WTC11 (cell line): ENCODE measurements at regions not wholly inside any gene's neighbourhood (a gene's known extent, or its start where the extent isn't known, plus 50 kb on each side); places are given as distances from the start of the nearest gene placed in this dataset.

Experiments
- ATAC-seq: fragments of 200-7000 bp; cut with Tn5 transposase; 2 replicates; pipeline ENCODE4 v1.10.0; 2021; ENCODE audit warnings: mild to moderate bottlenecking, moderate library complexity
- CTCF ChIA-PET: fragments of 300-600 bp; sonication (Branson Sonifier 250); formaldehyde crosslinking; loops from one replicate; lab custom pipeline; 2021; ENCODE audit warnings: antibody characterized with exemption; lab: Charles Lee
- POLR2A ChIA-PET: fragments of 350-600 bp; sonication (Branson Sonifier 250); formaldehyde crosslinking; loops from one replicate; lab custom pipeline; 2021; ENCODE audit warnings: antibody characterized with exemption; lab: Charles Lee
- DNase-seq: peaks from one replicate; pipeline ENCODE4 v3.0.0; 2021; ENCODE audit warnings: low spot score
- H3K27ac Mint-ChIP-seq: 2 replicates; pipeline ENCODE4 v1.8.0; 2021; ENCODE audit warnings: mixed read lengths
- H3K27me3 Mint-ChIP-seq: 2 replicates; pipeline ENCODE4 v1.8.0; 2021; ENCODE audit warnings: low read depth, mild to moderate bottlenecking, moderate library complexity, mixed read lengths
- H3K36me3 Mint-ChIP-seq: 2 replicates; pipeline ENCODE4 v1.8.0; 2021; ENCODE audit warnings: mixed read lengths
- H3K4me1 Mint-ChIP-seq: 2 replicates; pipeline ENCODE4 v1.8.0; 2022; ENCODE audit warnings: mixed read lengths
- H3K4me3 Mint-ChIP-seq: 2 replicates; pipeline ENCODE4 v1.8.0; 2021; ENCODE audit warnings: mild to moderate bottlenecking, moderate library complexity, mixed read lengths
- H3K9me3 Mint-ChIP-seq: 2 replicates; pipeline ENCODE4 v1.8.0; 2021; ENCODE audit warnings: mixed read lengths
- ATF1 ChIP-seq: sonication (generic); formaldehyde crosslinking; IDR thresholded peaks from 2 replicates; pipeline ENCODE4 v1.8.1; 2023; ENCODE audit warnings: mild to moderate bottlenecking, moderate library complexity, missing genetic modification reagents
- ELF4 ChIP-seq: sonication (generic); formaldehyde crosslinking; IDR thresholded peaks from 2 replicates; pipeline ENCODE4 v1.8.1; 2022; ENCODE audit warnings: low read depth, mild to moderate bottlenecking, moderate library complexity, missing genetic modification reagents
- FOXJ3 ChIP-seq: sonication (generic); formaldehyde crosslinking; IDR thresholded peaks from 2 replicates; pipeline ENCODE4 v1.9.0; 2021; ENCODE audit warnings: missing genetic modification reagents, mild to moderate bottlenecking, borderline replicate concordance
- KAT7 ChIP-seq: sonication (generic); formaldehyde crosslinking; IDR thresholded peaks from 2 replicates; pipeline ENCODE4 v1.8.1; 2023; ENCODE audit warnings: missing genetic modification reagents, mild to moderate bottlenecking, borderline replicate concordance
- NFYB ChIP-seq: sonication (generic); formaldehyde crosslinking; conservative IDR thresholded peaks from 2 replicates; pipeline ENCODE4 v1.8.0; 2022; ENCODE audit warnings: low read depth, missing genetic modification reagents
- NR1H2 ChIP-seq: sonication (generic); formaldehyde crosslinking; IDR thresholded peaks from 2 replicates; pipeline ENCODE4 v1.9.0; 2021; ENCODE audit warnings: mild to moderate bottlenecking, moderate library complexity, missing genetic modification reagents
- NR3C1 ChIP-seq: sonication (generic); formaldehyde crosslinking; conservative IDR thresholded peaks from 2 replicates; pipeline ENCODE4 v1.8.1; 2023; ENCODE audit warnings: low read depth, mild to moderate bottlenecking, missing genetic modification reagents
- SMAD4 ChIP-seq: sonication (generic); formaldehyde crosslinking; IDR thresholded peaks from 2 replicates; pipeline ENCODE4 v1.8.0; 2022; ENCODE audit warnings: mild to moderate bottlenecking, missing genetic modification reagents
- ZNF232 ChIP-seq: sonication (generic); formaldehyde crosslinking; IDR thresholded peaks from 2 replicates; pipeline ENCODE4 v1.8.0; 2022; ENCODE audit warnings: mild to moderate bottlenecking, missing genetic modification reagents
- TF ChIP-seq, protein P1 (sequence below): sonication (generic); formaldehyde crosslinking; IDR thresholded peaks from 2 replicates; pipeline ENCODE4 v1.8.0; 2022; ENCODE audit warnings: missing genetic modification reagents
- TF ChIP-seq, protein P2 (sequence below): sonication (generic); formaldehyde crosslinking; IDR thresholded peaks from 2 replicates; pipeline ENCODE4 v1.8.1; 2022; ENCODE audit warnings: missing genetic modification reagents, borderline replicate concordance
- TF ChIP-seq, protein P3 (sequence below): sonication (generic); formaldehyde crosslinking; IDR thresholded peaks from 2 replicates; pipeline ENCODE4 v1.8.1; 2023; ENCODE audit warnings: mild to moderate bottlenecking, missing genetic modification reagents, moderate library complexity
- TF ChIP-seq, protein P4 (sequence below): fragments of 250-450 bp; sonication (Bioruptor Pico); IDR thresholded peaks from 2 replicates; pipeline ENCODE4 v1.8.0; 2021; ENCODE audit warnings: mild to moderate bottlenecking
- TF ChIP-seq, protein P5 (sequence below): sonication (generic); formaldehyde crosslinking; IDR thresholded peaks from 2 replicates; pipeline ENCODE4 v1.8.0; 2023; ENCODE audit warnings: mild to moderate bottlenecking, missing genetic modification reagents
- TF ChIP-seq, protein P6 (sequence below): fragments of 250-450 bp; sonication (Bioruptor Pico); IDR thresholded peaks from 2 replicates; pipeline ENCODE4 v1.9.0; 2021; ENCODE audit warnings: mild to moderate bottlenecking

DNA sequence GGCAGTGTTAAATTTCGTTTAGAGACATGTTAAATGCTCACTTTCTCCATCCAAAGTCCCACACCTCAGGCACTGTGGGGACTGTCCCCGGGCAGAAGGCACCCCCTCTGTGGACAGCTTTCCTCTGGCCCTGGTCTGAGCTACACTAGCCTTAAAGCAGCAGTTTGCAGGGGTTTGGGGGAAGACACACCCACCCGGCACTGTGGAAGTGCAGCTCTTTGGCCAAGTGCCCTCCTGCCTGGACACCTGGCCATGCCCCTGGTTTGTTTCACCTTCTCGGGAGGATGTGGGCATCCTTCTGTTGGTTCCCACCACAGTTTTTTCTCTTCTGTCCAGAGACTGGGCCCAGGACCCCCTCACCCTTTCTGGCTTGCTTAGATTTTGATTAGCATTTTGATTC lies 1254.7 kb downstream of the BRD1 start:
- no peak for TF ChIP-seq NR1H2 (CRISPR knock-in tag)
- TF ChIP-seq KAT7 (CRISPR knock-in tag), result no peak
- TF ChIP-seq, protein P1, sequence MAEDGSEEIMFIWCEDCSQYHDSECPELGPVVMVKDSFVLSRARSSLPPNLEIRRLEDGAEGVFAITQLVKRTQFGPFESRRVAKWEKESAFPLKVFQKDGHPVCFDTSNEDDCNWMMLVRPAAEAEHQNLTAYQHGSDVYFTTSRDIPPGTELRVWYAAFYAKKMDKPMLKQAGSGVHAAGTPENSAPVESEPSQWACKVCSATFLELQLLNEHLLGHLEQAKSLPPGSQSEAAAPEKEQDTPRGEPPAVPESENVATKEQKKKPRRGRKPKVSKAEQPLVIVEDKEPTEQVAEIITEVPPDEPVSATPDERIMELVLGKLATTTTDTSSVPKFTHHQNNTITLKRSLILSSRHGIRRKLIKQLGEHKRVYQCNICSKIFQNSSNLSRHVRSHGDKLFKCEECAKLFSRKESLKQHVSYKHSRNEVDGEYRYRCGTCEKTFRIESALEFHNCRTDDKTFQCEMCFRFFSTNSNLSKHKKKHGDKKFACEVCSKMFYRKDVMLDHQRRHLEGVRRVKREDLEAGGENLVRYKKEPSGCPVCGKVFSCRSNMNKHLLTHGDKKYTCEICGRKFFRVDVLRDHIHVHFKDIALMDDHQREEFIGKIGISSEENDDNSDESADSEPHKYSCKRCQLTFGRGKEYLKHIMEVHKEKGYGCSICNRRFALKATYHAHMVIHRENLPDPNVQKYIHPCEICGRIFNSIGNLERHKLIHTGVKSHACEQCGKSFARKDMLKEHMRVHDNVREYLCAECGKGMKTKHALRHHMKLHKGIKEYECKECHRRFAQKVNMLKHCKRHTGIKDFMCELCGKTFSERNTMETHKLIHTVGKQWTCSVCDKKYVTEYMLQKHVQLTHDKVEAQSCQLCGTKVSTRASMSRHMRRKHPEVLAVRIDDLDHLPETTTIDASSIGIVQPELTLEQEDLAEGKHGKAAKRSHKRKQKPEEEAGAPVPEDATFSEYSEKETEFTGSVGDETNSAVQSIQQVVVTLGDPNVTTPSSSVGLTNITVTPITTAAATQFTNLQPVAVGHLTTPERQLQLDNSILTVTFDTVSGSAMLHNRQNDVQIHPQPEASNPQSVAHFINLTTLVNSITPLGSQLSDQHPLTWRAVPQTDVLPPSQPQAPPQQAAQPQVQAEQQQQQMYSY (CRISPR knock-in tag), result no peak
- no peak for TF ChIP-seq FOXJ3 (CRISPR knock-in tag)
- TF ChIP-seq NFYB (CRISPR knock-in tag), result no peak
- TF ChIP-seq, protein P2, sequence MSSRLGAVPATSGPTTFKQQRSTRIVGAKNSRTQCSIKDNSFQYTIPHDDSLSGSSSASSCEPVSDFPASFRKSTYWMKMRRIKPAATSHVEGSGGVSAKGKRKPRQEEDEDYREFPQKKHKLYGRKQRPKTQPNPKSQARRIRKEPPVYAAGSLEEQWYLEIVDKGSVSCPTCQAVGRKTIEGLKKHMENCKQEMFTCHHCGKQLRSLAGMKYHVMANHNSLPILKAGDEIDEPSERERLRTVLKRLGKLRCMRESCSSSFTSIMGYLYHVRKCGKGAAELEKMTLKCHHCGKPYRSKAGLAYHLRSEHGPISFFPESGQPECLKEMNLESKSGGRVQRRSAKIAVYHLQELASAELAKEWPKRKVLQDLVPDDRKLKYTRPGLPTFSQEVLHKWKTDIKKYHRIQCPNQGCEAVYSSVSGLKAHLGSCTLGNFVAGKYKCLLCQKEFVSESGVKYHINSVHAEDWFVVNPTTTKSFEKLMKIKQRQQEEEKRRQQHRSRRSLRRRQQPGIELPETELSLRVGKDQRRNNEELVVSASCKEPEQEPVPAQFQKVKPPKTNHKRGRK (CRISPR knock-in tag), result no peak
- TF ChIP-seq, protein P3, sequence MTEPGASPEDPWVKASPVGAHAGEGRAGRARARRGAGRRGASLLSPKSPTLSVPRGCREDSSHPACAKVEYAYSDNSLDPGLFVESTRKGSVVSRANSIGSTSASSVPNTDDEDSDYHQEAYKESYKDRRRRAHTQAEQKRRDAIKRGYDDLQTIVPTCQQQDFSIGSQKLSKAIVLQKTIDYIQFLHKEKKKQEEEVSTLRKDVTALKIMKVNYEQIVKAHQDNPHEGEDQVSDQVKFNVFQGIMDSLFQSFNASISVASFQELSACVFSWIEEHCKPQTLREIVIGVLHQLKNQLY (CRISPR knock-in tag), result no peak
- Mint-ChIP-seq H3K36me3 (peaks cover 23% of the 10 kb centered on the region), H3K27ac (no peak overlapping the region), H3K27me3 (peaks cover 19% of the 10 kb centered on the region), H3K4me3 (no peak overlapping the region), H3K9me3 (peaks cover 21% of the 10 kb centered on the region), H3K4me1 (peaks cover 4% of the 10 kb centered on the region)
- DNase-seq (no peak), ATAC-seq (no peak)
- POLR2A ChIA-PET, result no interaction called here
- CTCF ChIA-PET, result no interaction called here

DNA sequence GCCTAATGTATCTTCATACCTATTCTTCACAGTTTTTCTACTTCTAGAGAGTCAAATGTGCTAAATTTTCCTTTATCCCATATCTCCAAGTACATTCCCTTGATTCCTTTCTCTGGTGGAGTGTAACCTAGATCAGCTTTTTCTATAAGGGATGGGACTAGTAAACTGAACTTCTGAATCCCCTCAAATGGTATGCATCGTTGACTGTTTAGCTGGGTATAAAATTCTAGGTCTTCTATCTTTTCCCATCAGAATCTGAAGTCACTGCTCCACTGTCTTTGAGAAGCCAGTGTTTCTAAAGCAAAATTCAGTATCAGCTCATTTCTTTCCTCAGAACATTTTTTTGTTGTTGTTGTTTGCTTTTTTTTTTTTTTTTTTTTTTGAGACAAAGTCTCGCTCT lies 1256.8 kb downstream of the BRD1 start:
- peaks cover 23% of the 10 kb centered on the region for H3K36me3 Mint-ChIP-seq
- ChIA-PET CTCF (no interaction called here), POLR2A (interaction anchor here (0.7 kb wide), 1 partner anchor 1003 kb away, joined by 8 read pairs; no protein-coding TSS in a partner anchor)
- no peak for ATAC-seq
- H3K4me3 Mint-ChIP-seq, result no peak overlapping the region
- H3K4me1 Mint-ChIP-seq, result no peaks in the 10 kb centered on the region
- peaks cover 21% of the 10 kb centered on the region for H3K9me3 Mint-ChIP-seq
- peaks cover 19% of the 10 kb centered on the region for H3K27me3 Mint-ChIP-seq
- DNase-seq, result no peak
- H3K27ac Mint-ChIP-seq, result no peak overlapping the region
- TF ChIP-seq ATF1 (CRISPR knock-in tag), result no peak

DNA sequence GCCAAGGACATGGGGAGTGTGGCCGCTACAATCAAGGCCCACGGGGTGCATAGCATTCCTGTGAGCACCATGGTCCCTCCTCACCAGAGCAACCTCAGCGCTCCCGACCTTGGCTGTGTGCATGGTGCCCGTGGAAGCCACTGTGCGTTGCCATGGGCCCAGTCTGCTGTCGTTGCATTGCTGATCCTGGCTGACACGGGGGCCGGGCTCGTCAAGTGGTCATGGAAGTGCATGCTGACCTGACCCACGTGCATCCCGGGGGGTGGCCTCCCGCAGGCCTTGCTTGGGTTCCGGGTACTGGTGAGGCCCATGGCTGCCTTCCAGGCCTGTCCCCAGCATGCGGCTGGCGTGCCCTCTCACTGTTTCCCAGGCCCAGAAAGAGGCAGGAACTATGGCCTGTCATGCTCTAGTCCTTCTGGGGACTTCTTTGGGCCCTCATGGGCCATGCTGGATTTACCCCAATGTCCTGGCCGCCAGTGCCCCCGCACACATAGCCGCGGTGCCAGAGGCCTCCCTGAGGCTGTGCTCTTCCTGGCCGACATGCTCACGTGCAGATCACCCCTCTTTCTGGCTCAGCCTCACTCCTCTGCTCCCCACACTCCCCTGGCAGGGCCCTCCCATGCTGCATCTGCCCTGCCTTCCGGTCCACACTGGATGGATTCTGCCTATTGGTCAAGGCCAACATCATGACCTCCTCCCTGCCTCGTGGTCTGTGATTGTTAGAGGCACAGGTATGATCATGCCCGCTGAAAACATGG lies 1258.0 kb downstream of the BRD1 start:
- ChIA-PET CTCF (no interaction called here), POLR2A (no interaction called here)
- Mint-ChIP-seq H3K4me1 (no peaks in the 10 kb centered on the region), H3K9me3 (peaks cover 21% of the 10 kb centered on the region), H3K36me3 (peaks cover 23% of the 10 kb centered on the region), H3K4me3 (no peak overlapping the region), H3K27ac (no peak overlapping the region), H3K27me3 (peaks cover 17% of the 10 kb centered on the region)
- ATAC-seq (no peak), DNase-seq (no peak)
- TF ChIP-seq, protein P4, sequence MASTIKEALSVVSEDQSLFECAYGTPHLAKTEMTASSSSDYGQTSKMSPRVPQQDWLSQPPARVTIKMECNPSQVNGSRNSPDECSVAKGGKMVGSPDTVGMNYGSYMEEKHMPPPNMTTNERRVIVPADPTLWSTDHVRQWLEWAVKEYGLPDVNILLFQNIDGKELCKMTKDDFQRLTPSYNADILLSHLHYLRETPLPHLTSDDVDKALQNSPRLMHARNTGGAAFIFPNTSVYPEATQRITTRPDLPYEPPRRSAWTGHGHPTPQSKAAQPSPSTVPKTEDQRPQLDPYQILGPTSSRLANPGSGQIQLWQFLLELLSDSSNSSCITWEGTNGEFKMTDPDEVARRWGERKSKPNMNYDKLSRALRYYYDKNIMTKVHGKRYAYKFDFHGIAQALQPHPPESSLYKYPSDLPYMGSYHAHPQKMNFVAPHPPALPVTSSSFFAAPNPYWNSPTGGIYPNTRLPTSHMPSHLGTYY (CRISPR knock-in tag), result no peak
- TF ChIP-seq FOXJ3 (CRISPR knock-in tag) (no peak), ATF1 (CRISPR knock-in tag) (no peak), SMAD4 (CRISPR knock-in tag) (no peak), ELF4 (CRISPR knock-in tag) (no peak), ZNF232 (CRISPR knock-in tag) (no peak), NR3C1 (CRISPR knock-in tag) (no peak)
- TF ChIP-seq, protein P5, sequence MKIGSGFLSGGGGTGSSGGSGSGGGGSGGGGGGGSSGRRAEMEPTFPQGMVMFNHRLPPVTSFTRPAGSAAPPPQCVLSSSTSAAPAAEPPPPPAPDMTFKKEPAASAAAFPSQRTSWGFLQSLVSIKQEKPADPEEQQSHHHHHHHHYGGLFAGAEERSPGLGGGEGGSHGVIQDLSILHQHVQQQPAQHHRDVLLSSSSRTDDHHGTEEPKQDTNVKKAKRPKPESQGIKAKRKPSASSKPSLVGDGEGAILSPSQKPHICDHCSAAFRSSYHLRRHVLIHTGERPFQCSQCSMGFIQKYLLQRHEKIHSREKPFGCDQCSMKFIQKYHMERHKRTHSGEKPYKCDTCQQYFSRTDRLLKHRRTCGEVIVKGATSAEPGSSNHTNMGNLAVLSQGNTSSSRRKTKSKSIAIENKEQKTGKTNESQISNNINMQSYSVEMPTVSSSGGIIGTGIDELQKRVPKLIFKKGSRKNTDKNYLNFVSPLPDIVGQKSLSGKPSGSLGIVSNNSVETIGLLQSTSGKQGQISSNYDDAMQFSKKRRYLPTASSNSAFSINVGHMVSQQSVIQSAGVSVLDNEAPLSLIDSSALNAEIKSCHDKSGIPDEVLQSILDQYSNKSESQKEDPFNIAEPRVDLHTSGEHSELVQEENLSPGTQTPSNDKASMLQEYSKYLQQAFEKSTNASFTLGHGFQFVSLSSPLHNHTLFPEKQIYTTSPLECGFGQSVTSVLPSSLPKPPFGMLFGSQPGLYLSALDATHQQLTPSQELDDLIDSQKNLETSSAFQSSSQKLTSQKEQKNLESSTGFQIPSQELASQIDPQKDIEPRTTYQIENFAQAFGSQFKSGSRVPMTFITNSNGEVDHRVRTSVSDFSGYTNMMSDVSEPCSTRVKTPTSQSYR (CRISPR knock-in tag), result no peak
- TF ChIP-seq, protein P6, sequence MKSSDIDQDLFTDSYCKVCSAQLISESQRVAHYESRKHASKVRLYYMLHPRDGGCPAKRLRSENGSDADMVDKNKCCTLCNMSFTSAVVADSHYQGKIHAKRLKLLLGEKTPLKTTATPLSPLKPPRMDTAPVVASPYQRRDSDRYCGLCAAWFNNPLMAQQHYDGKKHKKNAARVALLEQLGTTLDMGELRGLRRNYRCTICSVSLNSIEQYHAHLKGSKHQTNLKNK, result no peak
- TF ChIP-seq, protein P1 (CRISPR knock-in tag), result no peak
